ENCODE measurements at regions not wholly inside any gene's neighbourhood (a gene's known extent, or its start where the extent isn't known, plus 50 kb on each side); places are given as distances from the start of the nearest gene placed in this dataset.

DNA sequence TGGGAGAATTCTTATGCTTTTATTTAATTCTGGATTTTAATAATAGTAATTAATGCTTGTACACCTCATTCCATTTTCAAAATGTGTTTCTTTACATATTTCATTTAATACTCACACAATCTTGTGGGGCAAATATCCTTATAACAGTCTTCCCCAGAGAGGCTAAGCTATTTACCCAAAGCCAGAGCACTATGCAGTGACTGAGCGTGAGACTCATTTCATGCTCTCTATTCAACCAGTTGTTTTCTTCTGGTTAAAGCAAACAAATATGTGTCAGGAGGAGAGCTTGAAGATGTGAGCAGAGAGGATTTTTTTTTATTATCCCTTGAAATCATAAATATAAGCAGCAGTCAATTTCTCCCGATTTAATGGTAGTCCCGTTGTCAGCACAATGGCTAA, 548.3 kb upstream of the TBL1XR1 start:
- no peaks in the 10 kb centered on the region for H3K27me3 ChIP-seq (replicated peaks; ENCODE audit: control insufficient read depth, insufficient read depth, low read length)
- H3K4me3 Mint-ChIP-seq (ENCODE audit: unreplicated experiment): no peak overlapping the region
- intact Hi-C loops (cut with micrococcal nuclease; ENCODE audit: unreplicated experiment): loop anchor here (2.0 kb wide), 2 partner anchors 31 to 65 kb away; no protein-coding TSS in a partner anchor
- H3K27ac Mint-ChIP-seq (ENCODE audit: unreplicated experiment): peak overlapping the region; percentile 19
- no TSS peak for BruUV-seq (replicated peaks)
- H3K36me3 Mint-ChIP-seq (ENCODE audit: insufficient read depth, unreplicated experiment): no peaks in the 10 kb centered on the region
- DNase-seq: no peak
- ChIA-PET POLR2A (no interaction called here), CTCF (no interaction called here)
- H3K9me3 Mint-ChIP-seq (ENCODE audit: unreplicated experiment): no peaks in the 10 kb centered on the region
- TF ChIP-seq CTCF (IDR thresholded peaks at IDR 0.05; ENCODE audit: insufficient read depth in 1 of 2, low read depth in 1 of 2, low read length in 1 of 2, severe bottlenecking in 1 of 2, unreplicated experiment in 1 of 2): no peak
- peaks cover 25% of the 10 kb centered on the region for H3K4me1 Mint-ChIP-seq (ENCODE audit: low read depth, unreplicated experiment)
- H3K9me3 ChIP-seq: no peaks in the 10 kb centered on the region; the same call in 1 of the 2 replicates
- peaks cover 23% of the 10 kb centered on the region for H3K4me1 ChIP-seq
- H3K27me3 Mint-ChIP-seq (ENCODE audit: insufficient read depth, unreplicated experiment): no peaks in the 10 kb centered on the region
- no peak overlapping the region for H3K4me3 ChIP-seq (ENCODE audit: low read depth, low read length)
- no peaks in the 10 kb centered on the region for H3K36me3 ChIP-seq (ENCODE audit: control insufficient read depth, insufficient read depth, low read length)

DNA sequence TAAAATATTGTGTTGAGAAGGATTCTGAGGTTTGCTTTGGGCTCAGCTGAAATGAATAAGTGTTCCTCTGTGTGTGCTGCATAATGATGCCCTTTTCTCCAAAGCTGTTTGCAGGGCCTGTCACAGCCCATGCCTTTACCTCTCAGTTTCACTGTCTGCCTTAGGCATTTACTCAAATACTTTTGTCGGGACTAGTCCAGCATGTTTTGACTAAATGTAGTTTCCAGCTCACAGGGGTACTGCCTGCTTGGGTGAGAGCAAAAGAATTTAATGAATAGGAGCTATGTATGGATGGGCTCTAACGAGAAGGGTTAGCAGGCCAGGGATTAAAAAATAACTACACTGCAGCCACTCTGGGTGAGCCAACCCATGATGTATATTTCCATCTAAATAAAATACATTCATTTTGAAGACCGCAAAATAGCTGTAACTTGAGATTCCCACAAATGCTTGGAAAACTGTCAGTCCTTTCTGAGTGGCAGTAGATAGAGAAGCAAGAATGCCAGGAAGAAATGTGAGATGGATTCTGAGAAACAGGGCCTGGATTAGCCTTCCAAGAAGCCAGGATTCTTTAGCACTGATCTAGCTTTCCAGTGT, 549.2 kb upstream of the TBL1XR1 start:
- no peak for TF ChIP-seq CTCF (IDR thresholded peaks at IDR 0.05; ENCODE audit: insufficient read depth in 1 of 2, low read depth in 1 of 2, low read length in 1 of 2, severe bottlenecking in 1 of 2, unreplicated experiment in 1 of 2)

DNA sequence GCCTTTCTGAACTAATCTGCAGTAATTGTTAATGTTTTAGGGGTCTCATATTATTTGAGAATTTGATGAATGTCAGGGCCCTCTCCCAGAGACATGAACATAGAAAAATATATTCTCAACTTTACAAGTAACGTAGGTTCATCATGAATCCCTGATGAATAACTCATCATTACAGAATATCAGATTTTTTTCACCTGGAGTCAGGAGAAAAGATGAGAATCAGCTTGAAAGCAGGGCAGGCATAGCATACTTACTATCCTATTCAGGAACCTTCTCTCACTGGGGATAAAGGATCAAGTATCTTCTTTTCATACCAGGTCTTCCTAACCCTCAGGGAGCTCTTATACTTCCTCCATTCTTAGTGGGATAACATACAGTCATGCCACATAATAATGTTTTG, 552.6 kb upstream of the TBL1XR1 start:
- Histone ChIP-seq H3K4me3 (ENCODE audit: low read depth, low read length) (no peak overlapping the region), H3K4me1 (peaks cover 16% of the 10 kb centered on the region), H3K27me3 (replicated peaks; ENCODE audit: control insufficient read depth, insufficient read depth, low read length) (no peaks in the 10 kb centered on the region), H3K36me3 (ENCODE audit: control insufficient read depth, insufficient read depth, low read length) (no peaks in the 10 kb centered on the region), H3K9me3 (no peaks in the 10 kb centered on the region; the same call in 1 of the 2 replicates)
- BruUV-seq (replicated peaks): no TSS peak
- Mint-ChIP-seq H3K4me3 (ENCODE audit: unreplicated experiment) (no peak overlapping the region), H3K36me3 (ENCODE audit: insufficient read depth, unreplicated experiment) (no peaks in the 10 kb centered on the region), H3K27me3 (ENCODE audit: insufficient read depth, unreplicated experiment) (no peaks in the 10 kb centered on the region), H3K9me3 (ENCODE audit: unreplicated experiment) (no peaks in the 10 kb centered on the region), H3K27ac (ENCODE audit: unreplicated experiment) (no peak overlapping the region), H3K4me1 (ENCODE audit: low read depth, unreplicated experiment) (peaks cover 19% of the 10 kb centered on the region)
- DNase-seq: no peak
- ChIA-PET CTCF (no interaction called here), POLR2A (interaction anchor here (0.7 kb wide), 1 partner anchor 168 kb away, joined by 3 read pairs; no protein-coding TSS in a partner anchor)
- TF ChIP-seq CTCF (IDR thresholded peaks at IDR 0.05; ENCODE audit: insufficient read depth in 1 of 2, low read depth in 1 of 2, low read length in 1 of 2, severe bottlenecking in 1 of 2, unreplicated experiment in 1 of 2): no peak
- intact Hi-C loops (cut with micrococcal nuclease; ENCODE audit: unreplicated experiment): no loop called here

More for the DNA sequence above, 549.2 kb upstream of the TBL1XR1 start:
- no TSS peak for BruUV-seq (replicated peaks)
- Histone ChIP-seq H3K27me3 (replicated peaks; ENCODE audit: control insufficient read depth, insufficient read depth, low read length) (no peaks in the 10 kb centered on the region), H3K4me1 (peaks cover 23% of the 10 kb centered on the region), H3K36me3 (ENCODE audit: control insufficient read depth, insufficient read depth, low read length) (no peaks in the 10 kb centered on the region), H3K4me3 (ENCODE audit: low read depth, low read length) (no peak overlapping the region), H3K9me3 (no peaks in the 10 kb centered on the region; the same call in 1 of the 2 replicates)
- H3K27me3 Mint-ChIP-seq (ENCODE audit: insufficient read depth, unreplicated experiment): no peaks in the 10 kb centered on the region
- ChIA-PET POLR2A (interaction anchor here (0.6 kb wide), 1 partner anchor 639 kb away, joined by 3 read pairs; no protein-coding TSS in a partner anchor), CTCF (no interaction called here)
- H3K4me1 Mint-ChIP-seq (ENCODE audit: low read depth, unreplicated experiment): peaks cover 25% of the 10 kb centered on the region
- no peaks in the 10 kb centered on the region for H3K9me3 Mint-ChIP-seq (ENCODE audit: unreplicated experiment)
- intact Hi-C loops (cut with micrococcal nuclease; ENCODE audit: unreplicated experiment): no loop called here
- no peak overlapping the region for H3K4me3 Mint-ChIP-seq (ENCODE audit: unreplicated experiment)
- H3K27ac Mint-ChIP-seq (ENCODE audit: unreplicated experiment): no peak overlapping the region
- no peak for DNase-seq
- no peaks in the 10 kb centered on the region for H3K36me3 Mint-ChIP-seq (ENCODE audit: insufficient read depth, unreplicated experiment)

Data from Caco-2 (cell line).